Left ventricle myocardium superior (tissue), 1 donor: ENCODE measurements at regions not wholly inside any gene's neighbourhood (a gene's known extent, or its start where the extent isn't known, plus 50 kb on each side); places are given as distances from the start of the nearest gene placed in this dataset.
"Not testable (repeated sequence)": the region's sequence is repeated elsewhere in the genome, so short reads cannot be mapped to it uniquely, and the experiment has no call there.

Experiments
- ATAC-seq: fragments of 200-7000 bp; cut with Tn5 transposase; one replicate; pipeline ENCODE4 v1.9.1; 2020; ENCODE audit warnings: mild to moderate bottlenecking, moderate library complexity
- DNase-seq: peaks from one replicate; pipeline ENCODE4 v3.0.0-alpha.2; 2020
- intact Hi-C: fragments of 100-400 bp; cut with micrococcal nuclease; formaldehyde crosslinking; loops from one replicate; pipeline ENCODE4 v1.11.0; 2022
- donor health status: DM: no; HTN: yes; CAD: no; lungs with severe emphysema.

GRCh38 chr6:74605922-74606581, 599.8 kb downstream of the COL12A1 start:
- no peak for DNase-seq
- peak; percentile 24 for ATAC-seq
- intact Hi-C loops: no loop called here

- DNase-seq (no peak), ATAC-seq (no peak)
- intact Hi-C loops: no loop called here
Observed at GRCh38 chr6:74604279-74604678, 601.6 kb downstream of the COL12A1 start.

- intact Hi-C loops: no loop called here
- ATAC-seq (no peak), DNase-seq (no peak)
Observed at GRCh38 chr6:74603322-74604076, 602.4 kb downstream of the COL12A1 start.

- no peak for DNase-seq
- intact Hi-C loops: no loop called here
- no peak for ATAC-seq
Observed at GRCh38 chr6:74602206-74602605, 603.6 kb downstream of the COL12A1 start.

- DNase-seq: no peak
- intact Hi-C loops: no loop called here
- ATAC-seq: no peak
Observed at GRCh38 chr6:74598462-74599393, 607.1 kb downstream of the COL12A1 start.

- intact Hi-C loops: no loop called here
- DNase-seq: no peak
- ATAC-seq: no peak
Observed at GRCh38 chr6:74597840-74598239, 608.0 kb downstream of the COL12A1 start.

- intact Hi-C loops: no loop called here
- DNase-seq (no peak), ATAC-seq (no peak)
Observed at GRCh38 chr6:74597266-74597665, 608.6 kb downstream of the COL12A1 start.

- intact Hi-C loops: no loop called here
- DNase-seq (no peak), ATAC-seq (no peak)
Observed at GRCh38 chr6:74596588-74596987, 609.3 kb downstream of the COL12A1 start.

GRCh38 chr6:74594350-74594749, 611.5 kb downstream of the COL12A1 start:
- ATAC-seq, DNase-seq, intact Hi-C loops: not testable (repeated sequence)

GRCh38 chr6:74588094-74588832, 617.6 kb downstream of the COL12A1 start:
- ATAC-seq (no peak), DNase-seq (no peak)
- intact Hi-C loops: no loop called here

GRCh38 chr6:74587386-74587785, 618.5 kb downstream of the COL12A1 start:
- ATAC-seq: no peak
- DNase-seq: no peak
- intact Hi-C loops: no loop called here

- intact Hi-C loops: no loop called here
- no peak for DNase-seq
- ATAC-seq: no peak
Observed at GRCh38 chr6:74585753-74586152, 620.1 kb downstream of the COL12A1 start.

GRCh38 chr6:74581681-74582080, 624.2 kb downstream of the COL12A1 start:
- intact Hi-C loops: no loop called here
- no peak for DNase-seq
- ATAC-seq: no peak

- DNase-seq (no peak), ATAC-seq (no peak)
- intact Hi-C loops: no loop called here
Observed at GRCh38 chr6:74579794-74580193, 626.1 kb downstream of the COL12A1 start.

GRCh38 chr6:74579047-74579446, 626.8 kb downstream of the COL12A1 start:
- intact Hi-C loops: no loop called here
- ATAC-seq (no peak), DNase-seq (no peak)

- DNase-seq (no peak), ATAC-seq (no peak)
- intact Hi-C loops: no loop called here
Observed at GRCh38 chr6:74578339-74578738, 627.5 kb downstream of the COL12A1 start.

GRCh38 chr6:74577619-74578018, 628.2 kb downstream of the COL12A1 start:
- intact Hi-C loops: no loop called here
- no peak for ATAC-seq
- no peak for DNase-seq

- peak; percentile 47 for ATAC-seq
- intact Hi-C loops: no loop called here
- DNase-seq: no peak
Observed at GRCh38 chr6:74574794-74575193, 631.1 kb downstream of the COL12A1 start.

- intact Hi-C loops: no loop called here
- ATAC-seq (no peak), DNase-seq (no peak)
Observed at GRCh38 chr6:74573613-74574012, 632.2 kb downstream of the COL12A1 start.
